NCI-H2107 treated with DMSO at 0.1 percent for 48 hours (cell line): ENCODE measurements at regions not wholly inside any gene's neighbourhood (a gene's known extent, or its start where the extent isn't known, plus 50 kb on each side); places are given as distances from the start of the nearest gene placed in this dataset.

Experiments
- DNase-seq: peaks from one replicate; lab custom pipeline; 2025; ENCODE audit not compliant: unreplicated experiment; lab: John Stamatoyannopoulos, UW

GRCh38 chr16:5527817-5528216 lies 430.2 kb upstream of the EEF2KMT start:
- DNase-seq, result no peak

GRCh38 chr16:5526826-5527225 lies 429.2 kb upstream of the EEF2KMT start:
- no peak for DNase-seq

GRCh38 chr16:5523829-5524228 lies 426.2 kb upstream of the EEF2KMT start:
- no peak for DNase-seq

GRCh38 chr16:5516115-5516514 lies 418.5 kb upstream of the EEF2KMT start:
- DNase-seq, result no peak

GRCh38 chr16:5512014-5512413 lies 414.4 kb upstream of the EEF2KMT start:
- no peak for DNase-seq

- no peak for DNase-seq
Observed at GRCh38 chr16:5510819-5511370, 413.3 kb upstream of the EEF2KMT start.

- DNase-seq, result no peak
Observed at GRCh38 chr16:5509794-5510193, 412.2 kb upstream of the EEF2KMT start.

- DNase-seq, result no peak
Observed at GRCh38 chr16:5509336-5509735, 411.7 kb upstream of the EEF2KMT start.

- no peak for DNase-seq
Observed at GRCh38 chr16:5508371-5508770, 410.8 kb upstream of the EEF2KMT start.

- no peak for DNase-seq
Observed at GRCh38 chr16:5506021-5506420, 408.4 kb upstream of the EEF2KMT start.

GRCh38 chr16:5505091-5505887 lies 407.7 kb upstream of the EEF2KMT start:
- no peak for DNase-seq

GRCh38 chr16:5504064-5504781 lies 406.6 kb upstream of the EEF2KMT start:
- no peak for DNase-seq

GRCh38 chr16:5502944-5503343 lies 405.3 kb upstream of the EEF2KMT start:
- DNase-seq, result no peak

- no peak for DNase-seq
Observed at GRCh38 chr16:5502467-5502869, 404.9 kb upstream of the EEF2KMT start.

- DNase-seq, result no peak
Observed at GRCh38 chr16:5500526-5500925, 402.9 kb upstream of the EEF2KMT start.

GRCh38 chr16:5498562-5498961 lies 401.0 kb upstream of the EEF2KMT start:
- DNase-seq, result no peak

GRCh38 chr16:5496013-5496412 lies 398.4 kb upstream of the EEF2KMT start:
- no peak for DNase-seq

GRCh38 chr16:5490499-5490898 lies 392.9 kb upstream of the EEF2KMT start:
- no peak for DNase-seq

- DNase-seq, result no peak
Observed at GRCh38 chr16:5488581-5488980, 391.0 kb upstream of the EEF2KMT start.

- no peak for DNase-seq
Observed at GRCh38 chr16:5487728-5488127, 390.1 kb upstream of the EEF2KMT start.

GRCh38 chr16:5482256-5482655 lies 384.7 kb upstream of the EEF2KMT start:
- no peak for DNase-seq
